Hematopoietic multipotent progenitor cell treated with erythropoietin and hydrocortisone succinate and interleukin-3 and kit ligand, for 17 days (in vitro differentiated cells): ENCODE measurements at regions not wholly inside any gene's neighbourhood (a gene's known extent, or its start where the extent isn't known, plus 50 kb on each side); places are given as distances from the start of the nearest gene placed in this dataset.
"Not testable (repeated sequence)": the region's sequence is repeated elsewhere in the genome, so short reads cannot be mapped to it uniquely, and the experiment has no call there.

Experiments used
- DNase-seq: peaks from one replicate; pipeline ENCODE4 v3.0.0-alpha.2; 2015; ENCODE audit warnings: low spot score

- no peak for DNase-seq
These were observed 669.6 kb upstream of the ZNF608 start for GRCh38 chr5:125416055-125416454.

- no peak for DNase-seq
These were observed 674.6 kb upstream of the ZNF608 start for GRCh38 chr5:125421006-125421405.

- DNase-seq = no peak
These were observed 675.9 kb upstream of the ZNF608 start for GRCh38 chr5:125422342-125422741.

GRCh38 chr5:125424402-125425141 lies 678.1 kb upstream of the ZNF608 start:
- no peak for DNase-seq

GRCh38 chr5:125429498-125429897 lies 683.1 kb upstream of the ZNF608 start:
- DNase-seq = no peak

GRCh38 chr5:125433457-125433856 lies 687.0 kb upstream of the ZNF608 start:
- no peak for DNase-seq

- no peak for DNase-seq
These were observed 692.8 kb upstream of the ZNF608 start for GRCh38 chr5:125439243-125439642.

GRCh38 chr5:125440905-125441304 lies 694.5 kb upstream of the ZNF608 start:
- no peak for DNase-seq

- no peak for DNase-seq
These were observed 700.5 kb upstream of the ZNF608 start for GRCh38 chr5:125446986-125447385.

- no peak for DNase-seq
These were observed 704.3 kb upstream of the ZNF608 start for GRCh38 chr5:125450771-125451170.

GRCh38 chr5:125451622-125452021 lies 705.2 kb upstream of the ZNF608 start:
- no peak for DNase-seq

GRCh38 chr5:125452991-125453390 lies 706.6 kb upstream of the ZNF608 start:
- no peak for DNase-seq

- no peak for DNase-seq
These were observed 708.6 kb upstream of the ZNF608 start for GRCh38 chr5:125455041-125455440.

- not testable (repeated sequence) for DNase-seq
These were observed 709.6 kb upstream of the ZNF608 start for GRCh38 chr5:125456005-125456404.

- DNase-seq = no peak
These were observed 711.2 kb upstream of the ZNF608 start for GRCh38 chr5:125457617-125458016.

GRCh38 chr5:125458949-125459348 lies 712.5 kb upstream of the ZNF608 start:
- not testable (repeated sequence) for DNase-seq

GRCh38 chr5:125461641-125462072 lies 715.2 kb upstream of the ZNF608 start:
- no peak for DNase-seq

GRCh38 chr5:125463466-125464092 lies 717.1 kb upstream of the ZNF608 start:
- DNase-seq = no peak

- DNase-seq = no peak
These were observed 718.5 kb upstream of the ZNF608 start for GRCh38 chr5:125464847-125465432.

- DNase-seq = no peak
These were observed 719.3 kb upstream of the ZNF608 start for GRCh38 chr5:125465703-125466102.

GRCh38 chr5:125467222-125467621 lies 720.8 kb upstream of the ZNF608 start:
- DNase-seq = no peak

GRCh38 chr5:125470280-125470902 lies 724.0 kb upstream of the ZNF608 start:
- DNase-seq = no peak
